Trophoblast cell (in vitro differentiated cells and primary cell): ENCODE measurements at regions not wholly inside any gene's neighbourhood (a gene's known extent, or its start where the extent isn't known, plus 50 kb on each side); places are given as distances from the start of the nearest gene placed in this dataset.

Source experiments
- DNase-seq, 2 donors: peaks; one replicate each; pipeline ENCODE4 v3.0.0-alpha.2; 2016
- H2AFZ ChIP-seq: 2 replicates; pipeline ENCODE4 v1.6.1; 2013; ENCODE audit warnings: low read length, moderate library complexity, mild to moderate bottlenecking; ENCODE audit not compliant: insufficient read depth, poor library complexity
- H2AK5ac ChIP-seq: 2 replicates; pipeline ENCODE4 v1.6.1; 2013; ENCODE audit warnings: mild to moderate bottlenecking, low read length
- H2BK120ac ChIP-seq: 2 replicates; pipeline ENCODE4 v1.6.1; 2013; ENCODE audit warnings: low read length, mild to moderate bottlenecking, moderate library complexity; ENCODE audit not compliant: insufficient read depth, poor library complexity
- H2BK12ac ChIP-seq: 2 replicates; pipeline ENCODE4 v1.6.1; 2013; ENCODE audit warnings: mild to moderate bottlenecking, low read length, moderate library complexity
- H2BK5ac ChIP-seq: 2 replicates; pipeline ENCODE4 v1.6.1; 2013; ENCODE audit warnings: low read length, low read depth, moderate library complexity, mild to moderate bottlenecking; ENCODE audit not compliant: poor library complexity
- H3K14ac ChIP-seq: 2 replicates; pipeline ENCODE4 v1.6.1; 2013; ENCODE audit warnings: mild to moderate bottlenecking, low read length
- H3K18ac ChIP-seq: 2 replicates; pipeline ENCODE4 v1.6.1; 2013; ENCODE audit warnings: mild to moderate bottlenecking, low read length
- H3K23ac ChIP-seq: 2 replicates; pipeline ENCODE4 v1.6.1; 2013; ENCODE audit warnings: low read length
- H3K27ac ChIP-seq: 2 replicates; pipeline ENCODE4 v1.5.1; 2013; ENCODE audit warnings: low read depth, mild to moderate bottlenecking, inconsistent platforms, low read length, moderate library complexity
- H3K27me3 ChIP-seq: 2 replicates; pipeline ENCODE4 v1.6.1; 2013; ENCODE audit warnings: inconsistent platforms, mild to moderate bottlenecking, low read length, moderate library complexity; ENCODE audit not compliant: insufficient read depth
- H3K36me3 ChIP-seq, 2 experiments: 1 replicate in 1 of 2; 2 replicates in 1 of 2; pipeline ENCODE4 v1.6.1; 2013; ENCODE audit warnings: low read length in 2 of 2, mild to moderate bottlenecking in 2 of 2, moderate library complexity in 1 of 2; ENCODE audit not compliant: insufficient read depth in 2 of 2, control insufficient read depth in 1 of 2
- H3K4ac ChIP-seq: 2 replicates; pipeline ENCODE4 v1.6.1; 2013; ENCODE audit warnings: low read depth, mild to moderate bottlenecking, low read length, moderate library complexity
- H3K4me1 ChIP-seq, 2 experiments: 1 replicate in 1 of 2; 2 replicates in 1 of 2; pipeline ENCODE4 v1.6.1; 2013; ENCODE audit warnings: low read length in 2 of 2, mild to moderate bottlenecking in 2 of 2, moderate library complexity in 1 of 2; ENCODE audit not compliant: insufficient read depth in 2 of 2, control insufficient read depth in 1 of 2
- H3K4me2 ChIP-seq: 2 replicates; pipeline ENCODE4 v1.6.1; 2013; ENCODE audit warnings: inconsistent platforms, mild to moderate bottlenecking, low read length, moderate library complexity
- H3K4me3 ChIP-seq: 2 replicates; pipeline ENCODE4 v1.5.1; 2013; ENCODE audit warnings: mild to moderate bottlenecking, low read depth, low read length, inconsistent platforms
- H3K79me1 ChIP-seq: one replicate; pipeline ENCODE4 v1.6.1; 2013; ENCODE audit warnings: low read length
- H3K79me2 ChIP-seq: 2 replicates; pipeline ENCODE4 v1.6.1; 2013; ENCODE audit warnings: low read length, mild to moderate bottlenecking; ENCODE audit not compliant: control insufficient read depth, insufficient read depth, poor library complexity
- H3K9ac ChIP-seq: 2 replicates; pipeline ENCODE4 v1.6.1; 2013; ENCODE audit warnings: mild to moderate bottlenecking, low read length
- H3K9me3 ChIP-seq: 2 replicates; pipeline ENCODE4 v1.6.1; 2013; ENCODE audit warnings: low read depth, mild to moderate bottlenecking, control low read depth, inconsistent platforms, low read length; ENCODE audit not compliant: insufficient read depth
- H4K12ac ChIP-seq: 2 replicates; pipeline ENCODE4 v1.6.1; 2013; ENCODE audit warnings: low read depth, mild to moderate bottlenecking, low read length, moderate library complexity
- H4K8ac ChIP-seq: 2 replicates; pipeline ENCODE4 v1.6.1; 2013; ENCODE audit warnings: low read depth, mild to moderate bottlenecking, low read length, moderate library complexity
- H4K91ac ChIP-seq: one replicate; pipeline ENCODE4 v1.6.1; 2013; ENCODE audit warnings: low read depth, mild to moderate bottlenecking, low read length, moderate library complexity
- WGBS: extraction: QIAGEN DNeasy Blood & Tissue Kit; methylation state at CpG from one replicate; pipeline ENCODE4 v1.1.7; 2013; ENCODE audit warnings: missing lambda C conversion rate; ENCODE audit not compliant: insufficient read length, insufficient coverage; ENCODE audit errors: extremely low coverage; 5-methylcytosine and 5-hydroxymethylcytosine counted together

DNA sequence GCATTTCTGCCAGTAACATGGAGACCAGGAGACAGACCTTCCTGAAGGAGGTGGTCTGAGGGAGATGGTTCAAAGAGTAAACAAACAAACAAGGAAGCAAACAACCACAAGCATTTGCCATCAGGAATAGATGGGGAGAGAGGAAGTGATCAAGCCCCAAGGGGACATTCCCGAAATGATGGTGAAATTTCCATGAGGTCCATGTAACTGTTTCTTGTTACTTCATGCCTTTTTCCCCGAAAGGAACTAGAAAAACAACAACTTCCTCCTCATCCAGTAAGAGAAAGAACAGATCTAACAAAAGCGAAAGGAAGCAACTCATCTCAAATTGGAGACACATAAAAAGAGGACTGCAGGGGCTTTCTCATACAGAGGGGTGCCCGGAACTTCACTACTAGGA is 152.5 kb upstream of the ZNF32 start:
- Histone ChIP-seq H2BK12ac (no peak overlapping the region), H4K8ac (no peak overlapping the region), H2BK120ac (no peak overlapping the region), H4K12ac (no peak overlapping the region), H2AK5ac (no peak overlapping the region), H4K91ac (no peak overlapping the region), H2BK5ac (no peak overlapping the region), H3K9me3 (no peaks in the 10 kb centered on the region), H3K23ac (no peak overlapping the region), H3K27me3 (no peaks in the 10 kb centered on the region), H3K36me3 (no peaks in the 10 kb centered on the region), H3K4ac (no peak overlapping the region), H2AFZ (no peak overlapping the region), H3K4me2 (no peak overlapping the region), H3K79me2 (no peaks in the 10 kb centered on the region), H3K27ac (no peak overlapping the region), H3K79me1 (no peaks in the 10 kb centered on the region), H3K18ac (no peak overlapping the region), H3K4me1 (peaks cover 2 to 5% of the 10 kb centered on the region in 2 experiments), H3K9ac (no peak overlapping the region), H3K4me3 (no peak overlapping the region), H3K14ac (no peak overlapping the region)
- WGBS: no CpG with 5 or more reads among the region's 4 CpGs
- DNase-seq: no peak

DNA sequence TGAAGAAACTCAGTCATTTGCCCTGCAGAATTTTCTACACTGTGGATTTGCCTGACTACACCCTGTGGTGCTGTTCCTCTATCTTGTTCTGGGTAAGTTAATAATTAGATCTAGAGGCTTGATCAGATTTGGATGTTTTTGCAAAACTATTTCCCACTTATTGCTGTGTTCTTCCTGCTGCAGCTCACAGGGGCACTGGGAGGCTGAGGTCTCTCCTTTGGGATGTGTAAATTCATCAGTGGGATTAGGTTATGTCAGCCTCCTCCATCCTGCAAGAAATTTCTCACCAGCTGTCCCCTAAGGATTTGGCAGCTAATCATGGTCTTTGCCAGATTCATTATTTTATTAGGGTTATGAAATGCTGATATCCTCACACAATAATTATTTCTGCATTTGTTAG is 148.1 kb upstream of the ZNF32 start:
- DNase-seq: no peak
- no peak overlapping the region for H2BK120ac ChIP-seq
- H3K27me3 ChIP-seq: no peaks in the 10 kb centered on the region
- H3K27ac ChIP-seq: no peak overlapping the region
- H4K12ac ChIP-seq: no peak overlapping the region
- H3K4me2 ChIP-seq: no peak overlapping the region
- H2AFZ ChIP-seq: no peak overlapping the region
- no peak overlapping the region for H4K8ac ChIP-seq
- H2BK5ac ChIP-seq: no peak overlapping the region
- no peaks in the 10 kb centered on the region for H3K79me2 ChIP-seq
- no peak overlapping the region for H3K4me3 ChIP-seq
- no peak overlapping the region for H3K18ac ChIP-seq
- no peak overlapping the region for H2BK12ac ChIP-seq
- peaks cover 0 to 2% of the 10 kb centered on the region in 2 experiments for H3K4me1 ChIP-seq
- H3K9me3 ChIP-seq: no peaks in the 10 kb centered on the region
- H3K36me3 ChIP-seq: no peaks in the 10 kb centered on the region
- H3K14ac ChIP-seq: no peak overlapping the region
- H2AK5ac ChIP-seq: no peak overlapping the region
- no peak overlapping the region for H3K4ac ChIP-seq
- H4K91ac ChIP-seq: no peak overlapping the region
- no peaks in the 10 kb centered on the region for H3K79me1 ChIP-seq
- H3K9ac ChIP-seq: no peak overlapping the region
- no peak overlapping the region for H3K23ac ChIP-seq

DNA sequence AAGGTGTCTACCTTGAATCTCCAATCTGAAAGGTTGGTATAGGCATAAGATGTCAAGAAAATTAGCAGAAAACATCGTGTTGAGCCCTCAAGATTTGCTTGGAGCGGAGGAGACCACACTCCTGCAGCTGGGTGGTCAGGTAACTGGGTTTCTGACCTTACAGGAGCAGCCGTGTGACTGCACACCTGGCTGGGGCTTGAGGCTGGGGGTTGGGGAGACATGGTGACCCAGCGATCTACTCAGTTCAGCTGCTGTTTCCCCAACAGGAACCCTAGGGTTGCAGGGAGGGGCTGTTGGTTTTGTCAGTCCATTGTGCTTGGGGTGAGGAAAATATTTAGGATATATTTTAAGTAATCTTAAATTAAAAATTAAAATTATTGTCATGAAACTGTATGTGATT is 147.0 kb upstream of the ZNF32 start:
- no CpG with 5 or more reads among the region's 4 CpGs for WGBS
- Histone ChIP-seq H3K23ac (no peak overlapping the region), H2BK12ac (no peak overlapping the region), H4K8ac (no peak overlapping the region), H3K4me1 (peaks cover 0 to 2% of the 10 kb centered on the region in 2 experiments), H3K14ac (no peak overlapping the region), H3K4me3 (no peak overlapping the region), H3K27ac (no peak overlapping the region), H3K79me1 (no peaks in the 10 kb centered on the region), H4K12ac (no peak overlapping the region), H4K91ac (no peak overlapping the region), H3K4me2 (no peak overlapping the region), H3K79me2 (no peaks in the 10 kb centered on the region), H3K18ac (no peak overlapping the region), H2AFZ (no peak overlapping the region), H2AK5ac (no peak overlapping the region), H2BK120ac (no peak overlapping the region), H2BK5ac (no peak overlapping the region), H3K4ac (no peak overlapping the region), H3K27me3 (no peaks in the 10 kb centered on the region), H3K36me3 (no peaks in the 10 kb centered on the region), H3K9me3 (no peaks in the 10 kb centered on the region), H3K9ac (no peak overlapping the region)
- DNase-seq: no peak

DNA sequence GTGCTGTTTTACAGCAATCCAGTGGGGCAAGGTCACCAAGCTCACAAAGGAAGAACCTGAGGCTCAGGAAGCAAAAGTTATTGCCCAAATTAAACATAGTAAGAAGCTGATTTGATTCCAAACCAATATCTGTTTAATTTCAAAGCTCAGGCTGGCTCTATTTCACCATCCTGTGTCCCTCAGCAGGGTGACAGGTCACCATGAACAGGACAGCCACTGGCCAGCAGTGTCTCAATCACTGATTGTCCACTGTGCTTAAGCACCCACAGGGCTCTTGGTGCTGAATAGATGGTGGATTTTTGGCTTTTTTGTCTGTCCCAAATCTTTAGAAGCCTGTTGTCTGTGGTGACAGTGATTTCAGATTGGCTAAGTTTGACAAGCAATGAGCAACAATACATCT is 146.4 kb upstream of the ZNF32 start:
- H3K9me3 ChIP-seq: no peaks in the 10 kb centered on the region
- peaks cover 0 to 2% of the 10 kb centered on the region in 2 experiments for H3K4me1 ChIP-seq

More for the DNA sequence above, 146.4 kb upstream of the ZNF32 start:
- Histone ChIP-seq H2BK120ac (no peak overlapping the region), H4K12ac (no peak overlapping the region), H3K27me3 (no peaks in the 10 kb centered on the region), H3K79me2 (no peaks in the 10 kb centered on the region), H2BK12ac (no peak overlapping the region), H3K14ac (no peak overlapping the region), H4K91ac (no peak overlapping the region), H2AK5ac (no peak overlapping the region), H3K4me3 (no peak overlapping the region), H3K27ac (no peak overlapping the region), H3K18ac (no peak overlapping the region), H3K79me1 (no peaks in the 10 kb centered on the region), H2AFZ (no peak overlapping the region), H3K36me3 (no peaks in the 10 kb centered on the region), H3K23ac (no peak overlapping the region), H3K4ac (no peak overlapping the region), H3K4me2 (no peak overlapping the region), H3K9ac (no peak overlapping the region), H2BK5ac (no peak overlapping the region), H4K8ac (no peak overlapping the region)
- no peak for DNase-seq
